Mesenchymal stem cell (in vitro differentiated cells and primary cell): ENCODE measurements at regions not wholly inside any gene's neighbourhood (a gene's known extent, or its start where the extent isn't known, plus 50 kb on each side); places are given as distances from the start of the nearest gene placed in this dataset.
A peak's percentile ranks its signal among the peaks of the same experiment; 100 is the strongest.
"Not testable (repeated sequence)": the region's sequence is repeated elsewhere in the genome, so short reads cannot be mapped to it uniquely, and the experiment has no call there.

Experiments used
- DNase-seq: peaks from one replicate; pipeline ENCODE4 v3.0.0-alpha.2; 2013
- H2AFZ ChIP-seq: one replicate; pipeline ENCODE4 v1.6.1; 2013; ENCODE audit warnings: low read depth, mild to moderate bottlenecking, control low read depth, inconsistent platforms, low read length, moderate library complexity
- H2AK5ac ChIP-seq: 2 replicates; pipeline ENCODE4 v1.6.1; 2013; ENCODE audit warnings: low read length, moderate library complexity, mild to moderate bottlenecking, inconsistent platforms; ENCODE audit not compliant: severe bottlenecking
- H2BK120ac ChIP-seq: one replicate; pipeline ENCODE4 v1.6.1; 2013; ENCODE audit warnings: low read depth, mild to moderate bottlenecking, inconsistent platforms, low read length, moderate library complexity
- H2BK12ac ChIP-seq, 2 experiments: one replicate each; pipeline ENCODE4 v1.6.1; 2013; ENCODE audit warnings: inconsistent platforms in 2 of 2, low read length in 2 of 2, mild to moderate bottlenecking in 2 of 2, moderate library complexity in 2 of 2, control low read depth in 1 of 2
- H2BK15ac ChIP-seq: one replicate; pipeline ENCODE4 v1.6.1; 2013; ENCODE audit warnings: mild to moderate bottlenecking, low read depth, inconsistent platforms; ENCODE audit not compliant: poor library complexity, severe bottlenecking
- H2BK5ac ChIP-seq: 2 replicates; pipeline ENCODE4 v1.6.1; 2013; ENCODE audit warnings: low read depth, mild to moderate bottlenecking, low read length, control low read depth, inconsistent platforms; ENCODE audit not compliant: poor library complexity, severe bottlenecking
- H3K14ac ChIP-seq, 2 experiments: one replicate each; pipeline ENCODE4 v1.6.1; 2013; ENCODE audit warnings: inconsistent platforms in 2 of 2, low read length in 2 of 2, control low read depth in 1 of 2, mild to moderate bottlenecking in 1 of 2, moderate library complexity in 1 of 2
- H3K18ac ChIP-seq, 2 experiments: one replicate each; pipeline ENCODE4 v1.6.1; 2013; ENCODE audit warnings: inconsistent platforms in 2 of 2, low read length in 2 of 2, control low read depth in 1 of 2, low read depth in 1 of 2, mild to moderate bottlenecking in 1 of 2
- H3K23ac ChIP-seq, 2 experiments: one replicate each; pipeline ENCODE4 v1.6.1; 2013; ENCODE audit warnings: inconsistent platforms in 2 of 2, low read length in 2 of 2, mild to moderate bottlenecking in 2 of 2, moderate library complexity in 2 of 2, control low read depth in 1 of 2
- H3K27ac ChIP-seq: 2 replicates; pipeline ENCODE4 v1.5.1; 2013; ENCODE audit warnings: mild to moderate bottlenecking, moderate library complexity, low read length, control low read depth, inconsistent platforms; ENCODE audit not compliant: poor library complexity, severe bottlenecking
- H3K27me3 ChIP-seq, 2 experiments: 2 replicates each; pipeline versions ENCODE4 v1.6.1 to v1.7.0; 2013; ENCODE audit warnings: low read length in 2 of 2, mild to moderate bottlenecking in 2 of 2, moderate library complexity in 2 of 2, control low read depth in 1 of 2, inconsistent platforms in 1 of 2; ENCODE audit not compliant: control insufficient read depth in 1 of 2, insufficient read depth in 1 of 2
- H3K36me3 ChIP-seq, 2 experiments: 2 replicates each; pipeline versions ENCODE4 v1.6.1 to v1.7.0; 2013; ENCODE audit warnings: low read length in 2 of 2, control low read depth in 1 of 2, inconsistent platforms in 1 of 2, low read depth in 1 of 2, mild to moderate bottlenecking in 1 of 2; ENCODE audit not compliant: insufficient read depth in 2 of 2, control insufficient read depth in 1 of 2
- H3K4ac ChIP-seq, 2 experiments: one replicate each; pipeline ENCODE4 v1.6.1; 2013; ENCODE audit warnings: inconsistent platforms in 2 of 2, low read length in 2 of 2, mild to moderate bottlenecking in 2 of 2, moderate library complexity in 2 of 2, control low read depth in 1 of 2, low read depth in 1 of 2
- H3K4me1 ChIP-seq: 2 replicates; pipeline ENCODE4 v1.6.1; 2013; ENCODE audit warnings: low read depth, low read length, control low read depth; ENCODE audit not compliant: control insufficient read depth, insufficient read depth
- H3K4me2 ChIP-seq: 2 replicates; pipeline ENCODE4 v1.6.1; 2013; ENCODE audit warnings: low read length, mild to moderate bottlenecking, inconsistent platforms; ENCODE audit not compliant: poor library complexity, severe bottlenecking
- H3K4me3 ChIP-seq, 2 experiments: 2 replicates each; pipeline versions ENCODE4 v1.5.1 to v1.7.0; 2013; ENCODE audit warnings: low read length in 2 of 2, mild to moderate bottlenecking in 2 of 2, control low read depth in 1 of 2, low read depth in 1 of 2; ENCODE audit not compliant: insufficient read depth in 1 of 2
- H3K79me1 ChIP-seq: replicated peaks from 2 replicates; pipeline ENCODE4 v1.6.1; 2013; ENCODE audit warnings: mild to moderate bottlenecking, control low read depth, low read length, inconsistent platforms; ENCODE audit not compliant: poor library complexity, severe bottlenecking
- H3K9ac ChIP-seq: 2 replicates; pipeline ENCODE4 v1.7.0; 2013; ENCODE audit warnings: mild to moderate bottlenecking, low read length, moderate library complexity
- H3K9me3 ChIP-seq: 2 replicates; pipeline ENCODE4 v1.7.0; 2013; ENCODE audit warnings: mild to moderate bottlenecking, low read length; ENCODE audit not compliant: control insufficient read depth
- H4K8ac ChIP-seq: one replicate; pipeline ENCODE4 v1.6.1; 2013; ENCODE audit warnings: inconsistent platforms, mild to moderate bottlenecking, low read length, moderate library complexity
- H4K91ac ChIP-seq: one replicate; pipeline ENCODE4 v1.6.1; 2013; ENCODE audit warnings: mild to moderate bottlenecking, low read length, inconsistent platforms
- WGBS: methylation state at CpG from one replicate; pipeline ENCODE4 v1.1.7; 2013; ENCODE audit warnings: mixed read lengths; 5-methylcytosine and 5-hydroxymethylcytosine counted together

GRCh38 chr2:53507070-53507469 is 260.5 kb upstream of the CHAC2 start:
- not testable (repeated sequence) for H3K23ac ChIP-seq, H2BK15ac ChIP-seq, H3K4ac ChIP-seq, H3K27ac ChIP-seq, H2BK120ac ChIP-seq, H4K91ac ChIP-seq, H3K4me3 ChIP-seq, H3K9ac ChIP-seq, H3K4me1 ChIP-seq, H3K79me1 ChIP-seq, H2BK12ac ChIP-seq, H2BK5ac ChIP-seq, H3K14ac ChIP-seq, H3K27me3 ChIP-seq, H3K4me2 ChIP-seq, H2AFZ ChIP-seq, H3K36me3 ChIP-seq, H3K18ac ChIP-seq, H4K8ac ChIP-seq, H3K9me3 ChIP-seq, DNase-seq
- H2AK5ac ChIP-seq = peak overlapping the region; percentile 32
- WGBS = 85% methylated on average over 2 of the region's 3 CpGs

GRCh38 chr2:53505826-53506225 is 261.8 kb upstream of the CHAC2 start:
- Histone ChIP-seq H3K4me3 (no peak overlapping the region), H3K27me3 (no peaks in the 10 kb centered on the region), H2BK12ac (no peak overlapping the region), H2AK5ac (no peak overlapping the region), H4K91ac (no peak overlapping the region), H4K8ac (no peak overlapping the region), H3K79me1 (no peaks in the 10 kb centered on the region), H3K9ac (no peak overlapping the region), H2BK120ac (no peak overlapping the region), H3K4ac (no peak overlapping the region), H3K9me3 (no peaks in the 10 kb centered on the region), H3K27ac (no peak overlapping the region), H3K36me3 (no peaks in the 10 kb centered on the region), H3K14ac (no peak overlapping the region), H3K4me2 (no peak overlapping the region), H3K23ac (no peak overlapping the region), H2AFZ (no peak overlapping the region), H3K18ac (no peak overlapping the region), H2BK15ac (no peak overlapping the region), H3K4me1 (peaks cover 2% of the 10 kb centered on the region), H2BK5ac (no peak overlapping the region)
- 64% methylated on average over 3 of the region's 3 CpGs for WGBS
- no peak for DNase-seq

GRCh38 chr2:53504507-53504906 is 263.1 kb upstream of the CHAC2 start:
- H2BK15ac ChIP-seq = no peak overlapping the region
- no peak overlapping the region for H3K4ac ChIP-seq
- H3K36me3 ChIP-seq = no peaks in the 10 kb centered on the region
- no peak overlapping the region for H3K14ac ChIP-seq
- H3K4me3 ChIP-seq = no peak overlapping the region
- H3K9ac ChIP-seq = no peak overlapping the region
- no peaks in the 10 kb centered on the region for H3K79me1 ChIP-seq
- no peak overlapping the region for H3K27ac ChIP-seq
- no peak overlapping the region for H3K4me2 ChIP-seq
- H3K23ac ChIP-seq = no peak overlapping the region
- no peak overlapping the region for H2BK120ac ChIP-seq
- H3K4me1 ChIP-seq = no peaks in the 10 kb centered on the region
- H3K27me3 ChIP-seq = no peaks in the 10 kb centered on the region
- no peak overlapping the region for H2BK5ac ChIP-seq
- no peaks in the 10 kb centered on the region for H3K9me3 ChIP-seq
- no peak overlapping the region for H3K18ac ChIP-seq
- H4K8ac ChIP-seq = no peak overlapping the region
- DNase-seq = no peak
- H4K91ac ChIP-seq = no peak overlapping the region
- 30% methylated on average over 3 of the region's 3 CpGs for WGBS
- H2BK12ac ChIP-seq = no peak overlapping the region
- H2AFZ ChIP-seq = no peak overlapping the region
- H2AK5ac ChIP-seq = peak overlapping the region; percentile 63

GRCh38 chr2:53500181-53500580 is 267.4 kb upstream of the CHAC2 start:
- Histone ChIP-seq H3K27me3 (no peaks in the 10 kb centered on the region), H3K14ac (no peak overlapping the region), H2AK5ac (no peak overlapping the region), H2BK5ac (no peak overlapping the region), H2BK15ac (no peak overlapping the region), H2AFZ (no peak overlapping the region), H3K79me1 (no peaks in the 10 kb centered on the region), H3K4me1 (no peaks in the 10 kb centered on the region), H3K36me3 (no peaks in the 10 kb centered on the region), H2BK120ac (no peak overlapping the region), H2BK12ac (no peak overlapping the region), H3K4me2 (no peak overlapping the region), H3K9me3 (no peaks in the 10 kb centered on the region), H4K91ac (no peak overlapping the region), H3K4me3 (no peak overlapping the region), H4K8ac (no peak overlapping the region), H3K18ac (no peak overlapping the region), H3K4ac (no peak overlapping the region), H3K23ac (no peak overlapping the region), H3K9ac (no peak overlapping the region), H3K27ac (no peak overlapping the region)
- DNase-seq = no peak
- 88% methylated on average over 2 of the region's 4 CpGs for WGBS
